Activated naive CD4-positive, alpha-beta T cell treated with anti-CD3 and anti-CD28 coated beads, Interleukin-2, amount 50 U/mL, for 72 hours (primary cell): ENCODE measurements at regions not wholly inside any gene's neighbourhood (a gene's known extent, or its start where the extent isn't known, plus 50 kb on each side); places are given as distances from the start of the nearest gene placed in this dataset.
A peak's percentile ranks its signal among the peaks of the same experiment; 100 is the strongest.
"Not testable (repeated sequence)": the region's sequence is repeated elsewhere in the genome, so short reads cannot be mapped to it uniquely, and the experiment has no call there.

Source experiments
- ATAC-seq, 2 donors: fragments of 150-1000 bp; cut with Tn5 transposase; 2 replicates each; pipeline ENCODE4 v1.10.0; 2021; ENCODE audit warnings: mild to moderate bottlenecking in 2 of 2, moderate library complexity in 2 of 2
- DNase-seq, 2 donors: peaks; one replicate each; pipeline ENCODE4 v3.0.0; 2021 to 2022; ENCODE audit warnings: low spot score in 2 of 2
- H3K27ac Mint-ChIP-seq, 2 donors: one replicate each; pipeline ENCODE4 v1.8.0; 2022; ENCODE audit warnings: mild to moderate bottlenecking in 2 of 2, mixed read lengths in 2 of 2
- H3K36me3 Mint-ChIP-seq, 2 donors: one replicate each; pipeline ENCODE4 v1.8.0; 2022; ENCODE audit warnings: mixed read lengths in 2 of 2
- H3K9me3 Mint-ChIP-seq, 2 donors: one replicate each; pipeline ENCODE4 v1.8.0; 2022; ENCODE audit warnings: mixed read lengths in 2 of 2

- Mint-ChIP-seq H3K27ac (no peak overlapping the region), H3K9me3 (no peaks in the 10 kb centered on the region), H3K36me3 (no peaks in the 10 kb centered on the region)
- ATAC-seq (no peak), DNase-seq (no peak)
These were observed 88.9 kb downstream of the MOGAT1 start for GRCh38 chr2:222760301-222760897.

- no peak for DNase-seq
- no peaks in the 10 kb centered on the region for H3K36me3 Mint-ChIP-seq
These were observed 90.4 kb downstream of the MOGAT1 start for GRCh38 chr2:222761888-222762287.

GRCh38 chr2:222762342-222762741 is 90.9 kb downstream of the MOGAT1 start:
- Mint-ChIP-seq H3K36me3 (no peaks in the 10 kb centered on the region), H3K27ac (no peak overlapping the region), H3K9me3 (no peaks in the 10 kb centered on the region)
- DNase-seq (no peak), ATAC-seq (no peak)

More at GRCh38 chr2:222761888-222762287, 90.4 kb downstream of the MOGAT1 start:
- no peaks in the 10 kb centered on the region for H3K9me3 Mint-ChIP-seq
- ATAC-seq, result no peak
- no peak overlapping the region for H3K27ac Mint-ChIP-seq

- ATAC-seq, result not testable (repeated sequence)
These were observed 94.4 kb downstream of the MOGAT1 start for GRCh38 chr2:222765883-222766282.

GRCh38 chr2:222768019-222768418 is 92.8 kb upstream of the ACSL3 start:
- DNase-seq, H3K9me3 Mint-ChIP-seq, H3K27ac Mint-ChIP-seq: not testable (repeated sequence)

More at GRCh38 chr2:222765883-222766282, 94.4 kb downstream of the MOGAT1 start:
- not testable (repeated sequence) for H3K9me3 Mint-ChIP-seq, H3K27ac Mint-ChIP-seq, DNase-seq, H3K36me3 Mint-ChIP-seq

GRCh38 chr2:222769446-222769845 is 91.4 kb upstream of the ACSL3 start:
- no peaks in the 10 kb centered on the region for H3K9me3 Mint-ChIP-seq
- DNase-seq, result no peak
- H3K36me3 Mint-ChIP-seq, result no peaks in the 10 kb centered on the region
- ATAC-seq, result no peak
- no peak overlapping the region for H3K27ac Mint-ChIP-seq

More at GRCh38 chr2:222768019-222768418, 92.8 kb upstream of the ACSL3 start:
- not testable (repeated sequence) for H3K36me3 Mint-ChIP-seq, ATAC-seq

GRCh38 chr2:222769941-222770340 is 90.9 kb upstream of the ACSL3 start:
- ATAC-seq, result no peak
- no peaks in the 10 kb centered on the region for H3K9me3 Mint-ChIP-seq
- no peaks in the 10 kb centered on the region for H3K36me3 Mint-ChIP-seq
- no peak for DNase-seq
- no peak overlapping the region for H3K27ac Mint-ChIP-seq

- Mint-ChIP-seq H3K9me3 (no peaks in the 10 kb centered on the region), H3K27ac (no peak overlapping the region), H3K36me3 (no peaks in the 10 kb centered on the region)
- no peak for ATAC-seq
- DNase-seq, result no peak
These were observed 89.0 kb upstream of the ACSL3 start for GRCh38 chr2:222771832-222772231.

- H3K9me3 Mint-ChIP-seq, result no peaks in the 10 kb centered on the region
- H3K36me3 Mint-ChIP-seq, result no peaks in the 10 kb centered on the region
- ATAC-seq (no peak), DNase-seq (no peak)
- H3K27ac Mint-ChIP-seq, result peak overlapping the region in 1 of 2 donors; percentile 44
These were observed 85.9 kb upstream of the ACSL3 start for GRCh38 chr2:222774941-222775340.

GRCh38 chr2:222776792-222777191 is 84.0 kb upstream of the ACSL3 start:
- DNase-seq (no peak), ATAC-seq (no peak)
- H3K36me3 Mint-ChIP-seq, result no peaks in the 10 kb centered on the region
- peaks cover 0 to 9% of the 10 kb centered on the region in 2 donors for H3K9me3 Mint-ChIP-seq
- no peak overlapping the region for H3K27ac Mint-ChIP-seq

GRCh38 chr2:222778400-222778799 is 82.4 kb upstream of the ACSL3 start:
- no peak for ATAC-seq
- no peak for DNase-seq
- no peaks in the 10 kb centered on the region for H3K36me3 Mint-ChIP-seq

GRCh38 chr2:222779145-222779832 is 81.5 kb upstream of the ACSL3 start:
- H3K27ac Mint-ChIP-seq, result no peak overlapping the region

More at GRCh38 chr2:222778400-222778799, 82.4 kb upstream of the ACSL3 start:
- no peak overlapping the region for H3K27ac Mint-ChIP-seq
- peaks cover 0 to 9% of the 10 kb centered on the region in 2 donors for H3K9me3 Mint-ChIP-seq

GRCh38 chr2:222780051-222780450 is 80.8 kb upstream of the ACSL3 start:
- peaks cover 0 to 9% of the 10 kb centered on the region in 2 donors for H3K9me3 Mint-ChIP-seq
- no peak overlapping the region for H3K27ac Mint-ChIP-seq
- H3K36me3 Mint-ChIP-seq, result no peaks in the 10 kb centered on the region
- ATAC-seq (no peak), DNase-seq (no peak)

More at GRCh38 chr2:222779145-222779832, 81.5 kb upstream of the ACSL3 start:
- Mint-ChIP-seq H3K9me3 (peaks cover 0 to 9% of the 10 kb centered on the region in 2 donors), H3K36me3 (no peaks in the 10 kb centered on the region)
- no peak for DNase-seq
- no peak for ATAC-seq

GRCh38 chr2:222782201-222782730 is 78.6 kb upstream of the ACSL3 start:
- Mint-ChIP-seq H3K36me3 (peaks cover 0 to 5% of the 10 kb centered on the region in 2 donors), H3K9me3 (peaks cover 0 to 13% of the 10 kb centered on the region in 2 donors), H3K27ac (no peak overlapping the region)
- ATAC-seq (no peak), DNase-seq (no peak)

GRCh38 chr2:222783592-222783991 is 77.2 kb upstream of the ACSL3 start:
- Mint-ChIP-seq H3K27ac (no peak overlapping the region), H3K9me3 (peaks cover 0 to 13% of the 10 kb centered on the region in 2 donors), H3K36me3 (peaks cover 0 to 5% of the 10 kb centered on the region in 2 donors)
- no peak for ATAC-seq
- DNase-seq, result no peak

GRCh38 chr2:222790932-222791331 is 69.9 kb upstream of the ACSL3 start:
- no peak overlapping the region for H3K27ac Mint-ChIP-seq
- ATAC-seq (no peak), DNase-seq (no peak)
- peaks cover 0 to 4% of the 10 kb centered on the region in 2 donors for H3K9me3 Mint-ChIP-seq
- peaks cover 0 to 5% of the 10 kb centered on the region in 2 donors for H3K36me3 Mint-ChIP-seq

GRCh38 chr2:222792001-222792611 is 68.7 kb upstream of the ACSL3 start:
- Mint-ChIP-seq H3K9me3 (no peaks in the 10 kb centered on the region), H3K36me3 (no peaks in the 10 kb centered on the region), H3K27ac (no peak overlapping the region)
- DNase-seq, result no peak
- ATAC-seq, result no peak
